ENCODE measurements at regions not wholly inside any gene's neighbourhood (a gene's known extent, or its start where the extent isn't known, plus 50 kb on each side); places are given as distances from the start of the nearest gene placed in this dataset.

DNA sequence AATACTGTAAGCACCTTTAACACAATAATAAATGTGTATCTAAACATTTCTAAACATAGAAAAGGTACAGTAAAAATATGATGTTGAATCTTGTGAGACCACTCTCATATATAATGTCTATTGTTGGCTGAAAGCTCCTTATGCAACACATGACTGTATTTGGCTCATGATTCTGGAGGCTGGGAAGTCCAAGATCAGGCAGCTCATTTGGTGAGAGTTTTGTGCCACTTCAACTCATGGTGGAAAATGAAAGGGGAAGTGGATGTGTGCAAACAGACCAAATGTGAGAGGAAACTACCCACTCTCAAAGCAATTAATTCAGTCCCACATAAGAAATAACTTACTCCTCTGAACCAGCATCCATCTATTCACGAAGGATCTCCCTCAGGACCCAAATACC is 257.7 kb upstream of the OPRM1 start:
- TF ChIP-seq ZNF70 (CRISPR knock-in tag; IDR thresholded peaks at IDR 0.05) (no peak), ISL1 (CRISPR knock-in tag; IDR thresholded peaks at IDR 0.05) (no peak), ZFP30 (CRISPR knock-in tag; IDR thresholded peaks at IDR 0.05) (no peak), PPARA (CRISPR knock-in tag; IDR thresholded peaks at IDR 0.05; ENCODE audit: borderline replicate concordance) (no peak), BACH2 (CRISPR knock-in tag; IDR thresholded peaks at IDR 0.05; ENCODE audit: borderline replicate concordance) (no peak), ESRRG (CRISPR knock-in tag; IDR thresholded peaks at IDR 0.05) (no peak), CSDC2 (CRISPR knock-in tag; IDR thresholded peaks at IDR 0.05) (no peak), TOX (CRISPR knock-in tag; IDR thresholded peaks at IDR 0.05; ENCODE audit: borderline replicate concordance) (no peak), GLIS3 (CRISPR knock-in tag; IDR thresholded peaks at IDR 0.05) (no peak), ZC3H10 (CRISPR knock-in tag; IDR thresholded peaks at IDR 0.05) (no peak), SNAI2 (CRISPR knock-in tag; IDR thresholded peaks at IDR 0.05) (no peak), ZNF8 (CRISPR knock-in tag; IDR thresholded peaks at IDR 0.05) (no peak)
